HG03280 (cell line): ENCODE measurements at regions not wholly inside any gene's neighbourhood (a gene's known extent, or its start where the extent isn't known, plus 50 kb on each side); places are given as distances from the start of the nearest gene placed in this dataset.

ENCODE experiments used
- ATAC-seq: cut with Tn5 transposase; IDR thresholded peaks from one replicate; pipeline ENCODE4 v1.9.1; 2021; ENCODE audit warnings: mild to moderate bottlenecking, moderate library complexity; ENCODE audit not compliant: unreplicated experiment

- ATAC-seq, result no peak
Observed at GRCh38 chr3:72698154-72698917, 149.9 kb downstream of the SHQ1 start.

GRCh38 chr3:72697717-72698116 lies 150.5 kb downstream of the SHQ1 start:
- no peak for ATAC-seq

- ATAC-seq, result no peak
Observed at GRCh38 chr3:72696815-72697214, 151.4 kb downstream of the SHQ1 start.

GRCh38 chr3:72694398-72694797 lies 153.8 kb downstream of the SHQ1 start:
- ATAC-seq, result no peak

- no peak for ATAC-seq
Observed at GRCh38 chr3:72692990-72693389, 155.3 kb downstream of the SHQ1 start.

- ATAC-seq, result no peak
Observed at GRCh38 chr3:72690629-72691028, 157.6 kb downstream of the SHQ1 start.

- ATAC-seq, result no peak
Observed at GRCh38 chr3:72682936-72683452, 165.3 kb downstream of the SHQ1 start.

GRCh38 chr3:72681598-72681997 lies 166.6 kb downstream of the SHQ1 start:
- no peak for ATAC-seq

GRCh38 chr3:72680766-72681165 lies 167.5 kb downstream of the SHQ1 start:
- no peak for ATAC-seq

- no peak for ATAC-seq
Observed at GRCh38 chr3:72679540-72680198, 168.6 kb downstream of the SHQ1 start.

- no peak for ATAC-seq
Observed at GRCh38 chr3:72678867-72679266, 169.4 kb downstream of the SHQ1 start.

GRCh38 chr3:72678380-72678779 lies 169.9 kb downstream of the SHQ1 start:
- ATAC-seq, result no peak

- no peak for ATAC-seq
Observed at GRCh38 chr3:72675243-72675642, 173.0 kb downstream of the SHQ1 start.

- no peak for ATAC-seq
Observed at GRCh38 chr3:72673011-72673771, 175.1 kb downstream of the SHQ1 start.

- no peak for ATAC-seq
Observed at GRCh38 chr3:72669224-72669623, 179.0 kb downstream of the SHQ1 start.

GRCh38 chr3:72666447-72666755 lies 181.8 kb downstream of the SHQ1 start:
- ATAC-seq, result no peak

- no peak for ATAC-seq
Observed at GRCh38 chr3:72665701-72666446, 182.4 kb downstream of the SHQ1 start.

- no peak for ATAC-seq
Observed at GRCh38 chr3:72665103-72665502, 183.1 kb downstream of the SHQ1 start.

- ATAC-seq, result no peak
Observed at GRCh38 chr3:72664184-72664975, 183.9 kb downstream of the SHQ1 start.

GRCh38 chr3:72663429-72663828 lies 184.8 kb downstream of the SHQ1 start:
- no peak for ATAC-seq
